Panc1 (cell line): ENCODE measurements at regions not wholly inside any gene's neighbourhood (a gene's known extent, or its start where the extent isn't known, plus 50 kb on each side); places are given as distances from the start of the nearest gene placed in this dataset.

Experiments
- ATAC-seq: fragments of 200-7000 bp; cut with Tn5 transposase; 2 replicates; pipeline ENCODE4 v1.9.1; 2020; ENCODE audit warnings: mild to moderate bottlenecking, moderate library complexity
- BruUV-seq: library from RNA; stranded (reverse); fragments of 400-500 nt; replicated peaks from 2 replicates; lab custom pipeline; 2021; lab: Mats Ljungman, UMichigan
- CTCF ChIA-PET: fragments of 300-600 bp; sonication (Branson Sonifier 250); formaldehyde crosslinking; loops from one replicate; lab custom pipeline; 2022; ENCODE audit warnings: antibody characterized with exemption; lab: Charles Lee
- POLR2A ChIA-PET: fragments of 300-600 bp; sonication (Branson Sonifier 250); formaldehyde crosslinking; loops from one replicate; lab custom pipeline; 2022; ENCODE audit warnings: antibody characterized with exemption; lab: Charles Lee
- DNase-seq: peaks from one replicate; pipeline ENCODE4 v3.0.0-alpha.2; 2010; ENCODE audit warnings: low read depth, low spot score
- H3K27ac ChIP-seq: 2 replicates; pipeline ENCODE4 v1.5.1; 2011; ENCODE audit warnings: mild to moderate bottlenecking, low read length, inconsistent platforms
- H3K27me3 ChIP-seq: fragments of 200-500 bp; sonication (Bioruptor generic); 2 replicates; pipeline ENCODE4 v1.6.0; 2014; ENCODE audit warnings: low read length, inconsistent platforms; ENCODE audit not compliant: control insufficient read depth, insufficient read depth
- H3K36me3 ChIP-seq: fragments of 200-500 bp; sonication (Bioruptor generic); 2 replicates; pipeline ENCODE4 v1.5.1; 2014; ENCODE audit warnings: inconsistent platforms, mild to moderate bottlenecking, low read length, moderate library complexity; ENCODE audit not compliant: control insufficient read depth, insufficient read depth
- H3K4me1 ChIP-seq: 2 replicates; pipeline ENCODE4 v1.5.1; 2011; ENCODE audit warnings: inconsistent platforms, mild to moderate bottlenecking, low read length, moderate library complexity; ENCODE audit not compliant: control insufficient read depth, insufficient read depth
- H3K4me3 ChIP-seq, 2 experiments: 2 replicates each; pipeline ENCODE4 v1.5.1; 2011 to 2012; ENCODE audit warnings: low read depth in 2 of 2, low read length in 2 of 2, mild to moderate bottlenecking in 2 of 2, inconsistent platforms in 1 of 2, moderate library complexity in 1 of 2
- H3K9me3 ChIP-seq: fragments of 200-500 bp; sonication (Bioruptor generic); 2 replicates; pipeline ENCODE4 v1.5.1; 2014; ENCODE audit warnings: low read depth, mild to moderate bottlenecking, inconsistent platforms, low read length, moderate library complexity; ENCODE audit not compliant: control insufficient read depth, insufficient read depth
- POLR2AphosphoS5 ChIP-seq: IDR thresholded peaks from 2 replicates; pipeline ENCODE4 v1.6.1; 2012; ENCODE audit warnings: mild to moderate bottlenecking, low read depth, low read length, moderate library complexity
- SIN3A ChIP-seq: IDR thresholded peaks from 2 replicates; pipeline ENCODE4 v1.6.1; 2012; ENCODE audit warnings: low read depth, mild to moderate bottlenecking, low read length, moderate library complexity, borderline replicate concordance; ENCODE audit not compliant: insufficient read depth
- TCF7L2 ChIP-seq: IDR thresholded peaks from 2 replicates; pipeline ENCODE4 v1.6.1; 2011; ENCODE audit warnings: mild to moderate bottlenecking, low read depth, low read length, inconsistent platforms
- in situ Hi-C: cut with HindIII; loops from 2 replicates; pipeline ENCODE4 v1.10.0; 2016; ENCODE audit warnings: low sequenced_read_pairs, low pct_unique_long_range_greater_than_20kb
- intact Hi-C: fragments of 100-400 bp; cut with micrococcal nuclease; formaldehyde crosslinking; loops from one replicate; pipeline ENCODE4 v1.10.0; 2022; ENCODE audit not compliant: unreplicated experiment
- TF ChIP-seq, protein P1 (sequence below), 2 experiments: IDR thresholded peaks; 2 replicates each; pipeline ENCODE4 v1.6.1; 2011 to 2012; ENCODE audit warnings: low read depth in 2 of 2, control low read depth in 1 of 2, low read length in 1 of 2, mild to moderate bottlenecking in 1 of 2, moderate library complexity in 1 of 2; ENCODE audit not compliant: insufficient read depth in 1 of 2
- TF ChIP-seq, protein P2 (sequence below): fragments of 450-650 bp; IDR thresholded peaks from 2 replicates; pipeline ENCODE4 v1.5.1; 2017; ENCODE audit warnings: mild to moderate bottlenecking

DNA sequence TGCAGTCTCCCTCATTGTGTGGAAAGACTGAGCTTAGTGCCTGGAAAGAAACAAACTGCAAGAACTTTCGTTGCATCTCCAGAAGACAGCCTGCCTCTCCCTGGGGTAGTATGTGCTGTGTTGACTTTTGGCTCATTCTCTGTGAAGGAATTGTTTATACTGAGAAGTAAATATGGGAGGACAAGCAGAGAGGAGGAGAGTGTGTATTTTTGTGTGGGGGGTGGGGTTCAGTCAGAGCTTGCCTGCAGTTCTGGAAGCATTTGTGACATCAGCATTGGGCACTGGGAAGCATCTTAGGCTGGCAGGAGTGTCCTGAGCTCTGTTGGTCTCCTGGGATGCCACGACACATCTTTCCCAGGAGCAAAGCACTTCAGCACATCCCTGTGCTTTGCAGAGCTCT, 147.9 kb downstream of the HS3ST3B1 start:
- Histone ChIP-seq H3K27ac (no peak overlapping the region), H3K4me1 (no peaks in the 10 kb centered on the region), H3K36me3 (no peaks in the 10 kb centered on the region), H3K27me3 (no peaks in the 10 kb centered on the region), H3K9me3 (no peaks in the 10 kb centered on the region), H3K4me3 (no peak overlapping the region)
- no peak for TF ChIP-seq POLR2AphosphoS5
- no peak for TF ChIP-seq TCF7L2
- TF ChIP-seq, protein P1, sequence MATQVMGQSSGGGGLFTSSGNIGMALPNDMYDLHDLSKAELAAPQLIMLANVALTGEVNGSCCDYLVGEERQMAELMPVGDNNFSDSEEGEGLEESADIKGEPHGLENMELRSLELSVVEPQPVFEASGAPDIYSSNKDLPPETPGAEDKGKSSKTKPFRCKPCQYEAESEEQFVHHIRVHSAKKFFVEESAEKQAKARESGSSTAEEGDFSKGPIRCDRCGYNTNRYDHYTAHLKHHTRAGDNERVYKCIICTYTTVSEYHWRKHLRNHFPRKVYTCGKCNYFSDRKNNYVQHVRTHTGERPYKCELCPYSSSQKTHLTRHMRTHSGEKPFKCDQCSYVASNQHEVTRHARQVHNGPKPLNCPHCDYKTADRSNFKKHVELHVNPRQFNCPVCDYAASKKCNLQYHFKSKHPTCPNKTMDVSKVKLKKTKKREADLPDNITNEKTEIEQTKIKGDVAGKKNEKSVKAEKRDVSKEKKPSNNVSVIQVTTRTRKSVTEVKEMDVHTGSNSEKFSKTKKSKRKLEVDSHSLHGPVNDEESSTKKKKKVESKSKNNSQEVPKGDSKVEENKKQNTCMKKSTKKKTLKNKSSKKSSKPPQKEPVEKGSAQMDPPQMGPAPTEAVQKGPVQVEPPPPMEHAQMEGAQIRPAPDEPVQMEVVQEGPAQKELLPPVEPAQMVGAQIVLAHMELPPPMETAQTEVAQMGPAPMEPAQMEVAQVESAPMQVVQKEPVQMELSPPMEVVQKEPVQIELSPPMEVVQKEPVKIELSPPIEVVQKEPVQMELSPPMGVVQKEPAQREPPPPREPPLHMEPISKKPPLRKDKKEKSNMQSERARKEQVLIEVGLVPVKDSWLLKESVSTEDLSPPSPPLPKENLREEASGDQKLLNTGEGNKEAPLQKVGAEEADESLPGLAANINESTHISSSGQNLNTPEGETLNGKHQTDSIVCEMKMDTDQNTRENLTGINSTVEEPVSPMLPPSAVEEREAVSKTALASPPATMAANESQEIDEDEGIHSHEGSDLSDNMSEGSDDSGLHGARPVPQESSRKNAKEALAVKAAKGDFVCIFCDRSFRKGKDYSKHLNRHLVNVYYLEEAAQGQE (IDR thresholded peaks at IDR 0.05; ENCODE audit: insufficient read depth in 1 of 2, low read depth in 2 of 2, low read length in 1 of 2): no peak
- TF ChIP-seq SIN3A: no peak
- TF ChIP-seq, protein P2, sequence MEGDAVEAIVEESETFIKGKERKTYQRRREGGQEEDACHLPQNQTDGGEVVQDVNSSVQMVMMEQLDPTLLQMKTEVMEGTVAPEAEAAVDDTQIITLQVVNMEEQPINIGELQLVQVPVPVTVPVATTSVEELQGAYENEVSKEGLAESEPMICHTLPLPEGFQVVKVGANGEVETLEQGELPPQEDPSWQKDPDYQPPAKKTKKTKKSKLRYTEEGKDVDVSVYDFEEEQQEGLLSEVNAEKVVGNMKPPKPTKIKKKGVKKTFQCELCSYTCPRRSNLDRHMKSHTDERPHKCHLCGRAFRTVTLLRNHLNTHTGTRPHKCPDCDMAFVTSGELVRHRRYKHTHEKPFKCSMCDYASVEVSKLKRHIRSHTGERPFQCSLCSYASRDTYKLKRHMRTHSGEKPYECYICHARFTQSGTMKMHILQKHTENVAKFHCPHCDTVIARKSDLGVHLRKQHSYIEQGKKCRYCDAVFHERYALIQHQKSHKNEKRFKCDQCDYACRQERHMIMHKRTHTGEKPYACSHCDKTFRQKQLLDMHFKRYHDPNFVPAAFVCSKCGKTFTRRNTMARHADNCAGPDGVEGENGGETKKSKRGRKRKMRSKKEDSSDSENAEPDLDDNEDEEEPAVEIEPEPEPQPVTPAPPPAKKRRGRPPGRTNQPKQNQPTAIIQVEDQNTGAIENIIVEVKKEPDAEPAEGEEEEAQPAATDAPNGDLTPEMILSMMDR: no peak
- ATAC-seq: no peak
- ChIA-PET CTCF (no interaction called here), POLR2A (no interaction called here)
- intact Hi-C loops (no loop called here), in situ Hi-C loops (no loop called here)
- no TSS peak for BruUV-seq
- no peak for DNase-seq

DNA sequence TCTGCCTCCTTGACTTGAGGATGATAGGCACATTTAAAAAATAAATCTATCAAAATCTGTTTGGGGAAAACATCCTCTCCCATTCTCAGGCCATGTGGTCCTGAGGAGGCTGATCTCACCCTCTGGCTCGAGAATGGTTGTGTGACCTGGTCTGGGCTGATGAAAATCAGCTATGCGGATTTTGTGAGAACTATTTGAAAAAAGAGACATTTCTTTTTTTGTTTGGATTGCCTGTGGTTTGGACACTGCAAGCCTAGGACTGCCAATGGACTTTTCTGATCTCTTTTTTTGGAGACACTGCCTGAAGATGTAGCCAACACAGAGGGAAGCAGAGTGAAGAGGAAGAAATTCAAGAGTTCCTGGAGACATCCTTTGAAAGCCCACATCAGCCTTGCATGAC, 145.9 kb downstream of the HS3ST3B1 start:
- no peaks in the 10 kb centered on the region for H3K9me3 ChIP-seq
- H3K4me3 ChIP-seq: no peak overlapping the region
- DNase-seq: no peak
- ATAC-seq: no peak
- no TSS peak for BruUV-seq
- CTCF ChIA-PET: no interaction called here
- in situ Hi-C loops (no loop called here), intact Hi-C loops (no loop called here)
- H3K4me1 ChIP-seq: no peaks in the 10 kb centered on the region
- H3K27me3 ChIP-seq: no peaks in the 10 kb centered on the region
- TF ChIP-seq, protein P1 (IDR thresholded peaks at IDR 0.05; ENCODE audit: insufficient read depth in 1 of 2, low read depth in 2 of 2, low read length in 1 of 2): no peak
- TF ChIP-seq, protein P2: no peak
- TF ChIP-seq TCF7L2 (no peak), POLR2AphosphoS5 (no peak), SIN3A (no peak)
- no peaks in the 10 kb centered on the region for H3K36me3 ChIP-seq
- POLR2A ChIA-PET: no interaction called here
- no peak overlapping the region for H3K27ac ChIP-seq
